H1 (cell line): ENCODE measurements at regions not wholly inside any gene's neighbourhood (a gene's known extent, or its start where the extent isn't known, plus 50 kb on each side); places are given as distances from the start of the nearest gene placed in this dataset.

ENCODE experiments used
- CTCF ChIP-seq, 3 experiments: IDR thresholded peaks; 1 replicate in 2 of 3; 2 replicates in 1 of 3; pipeline versions ENCODE4 v1.5.1 to v1.6.1; 2011; ENCODE audit warnings: low read length in 3 of 3, mild to moderate bottlenecking in 3 of 3, inconsistent platforms in 2 of 3, low read depth in 1 of 3, moderate library complexity in 1 of 3; ENCODE audit not compliant: insufficient read depth in 1 of 3; ENCODE audit errors: control extremely low read depth in 1 of 3
- GTF2F1 ChIP-seq: IDR thresholded peaks from 2 replicates; pipeline ENCODE4 v1.6.1; 2012; ENCODE audit warnings: low read depth, low read length, improper control_type of control experiment, borderline replicate concordance
- JUN ChIP-seq: IDR thresholded peaks from 2 replicates; pipeline ENCODE4 v1.6.1; 2011; ENCODE audit warnings: low read depth, mild to moderate bottlenecking, improper control_type of control experiment, low read length
- JUND ChIP-seq: IDR thresholded peaks from 2 replicates; pipeline ENCODE4 v1.6.1; 2011; ENCODE audit warnings: mild to moderate bottlenecking, improper control_type of control experiment, low read length
- POU5F1 ChIP-seq: IDR thresholded peaks from 2 replicates; pipeline ENCODE4 v1.6.1; 2011; ENCODE audit warnings: low read depth, mild to moderate bottlenecking, low read length, moderate library complexity
- SUZ12 ChIP-seq: fragments of 200-600 bp; sonication (generic); IDR thresholded peaks from 2 replicates; pipeline ENCODE4 v1.6.1; 2012; ENCODE audit warnings: mild to moderate bottlenecking, inconsistent platforms, low read length, moderate library complexity, mixed read lengths
- TAF1 ChIP-seq: IDR thresholded peaks from 2 replicates; pipeline ENCODE4 v1.6.1; 2011; ENCODE audit warnings: mild to moderate bottlenecking, low read depth, low read length
- TEAD4 ChIP-seq: IDR thresholded peaks from 2 replicates; pipeline ENCODE4 v1.6.1; 2012; ENCODE audit warnings: low read depth, low read length, inconsistent platforms, mixed read lengths

- TF ChIP-seq CTCF (IDR thresholded peaks at IDR 0.05; ENCODE audit: control extremely low read depth in 1 of 3, insufficient read depth in 1 of 3, low read depth in 1 of 3, low read length in 3 of 3) (no peak), JUND (no peak), POU5F1 (no peak), GTF2F1 (no peak), TAF1 (no peak), JUN (no peak), TEAD4 (no peak), SUZ12 (no peak)
Measured at GRCh38 chr7:155172141-155172540, 102.0 kb downstream of the HTR5A start.
